HCT116 (cell line): ENCODE measurements at regions not wholly inside any gene's neighbourhood (a gene's known extent, or its start where the extent isn't known, plus 50 kb on each side); places are given as distances from the start of the nearest gene placed in this dataset.

ENCODE experiments used
- ATAC-seq: fragments of 200-7000 bp; cut with Tn5 transposase; 2 replicates; pipeline ENCODE4 v1.9.1; 2020; ENCODE audit warnings: mild to moderate bottlenecking, moderate library complexity
- BruUV-seq: library from RNA; stranded (reverse); fragments of 400-500 nt; replicated peaks from 2 replicates; lab custom pipeline; 2021; lab: Mats Ljungman, UMichigan
- CTCF ChIA-PET: fragments of 300-600 bp; sonication (Branson Sonifier 250); formaldehyde crosslinking; loops from one replicate; lab custom pipeline; 2021; ENCODE audit warnings: antibody characterized with exemption; lab: Charles Lee
- POLR2A ChIA-PET: fragments of 300-600, 350-600 bp; sonication (Branson Sonifier 250); formaldehyde crosslinking; loops from one replicate; lab custom pipeline; 2021; ENCODE audit warnings: antibody characterized with exemption; lab: Charles Lee
- RAD21 ChIA-PET, 2 experiments: fragments of 300-600 bp; sonication (Branson Sonifier 250); formaldehyde crosslinking; loops; one replicate each; lab custom pipeline; 2023; ENCODE audit warnings: low total read pairs in 2 of 2; ENCODE audit not compliant: uncharacterized antibody in 2 of 2, unreplicated experiment in 2 of 2, low non-redundant PET in 1 of 2; lab: Charles Lee
- DNase-seq: peaks from one replicate; pipeline ENCODE4 v3.0.0-alpha.2; 2010; ENCODE audit warnings: low read depth, low spot score
- H2AFZ ChIP-seq: fragments of 200-600 bp; shearing (Covaris generic), sonication (generic); 2 replicates; pipeline ENCODE4 v1.6.1; 2017; ENCODE audit warnings: low read depth, mixed run types, mixed read lengths, antibody characterized with exemption, low read length; ENCODE audit not compliant: poor library complexity, severe bottlenecking
- H3K27ac ChIP-seq: 2 replicates; pipeline ENCODE4 v1.5.1; 2012; ENCODE audit warnings: low read depth, low read length
- H3K27me3 ChIP-seq: fragments of 200-600 bp; sonication (generic); 2 replicates; pipeline ENCODE4 v1.6.1; 2016; ENCODE audit warnings: mixed run types, low read length, mixed read lengths; ENCODE audit not compliant: insufficient read depth
- H3K36me3 ChIP-seq, 2 experiments: fragments of 200-500 bp in 1 of 2; fragments of 200-600 bp in 1 of 2; sonication (Bioruptor generic) in 1 of 2; sonication (generic) in 1 of 2; 2 replicates each; pipeline versions ENCODE4 v1.5.1 to v1.6.1; 2014 to 2016; ENCODE audit warnings: low read length in 2 of 2, inconsistent platforms in 1 of 2, mixed read lengths in 1 of 2, mixed run types in 1 of 2; ENCODE audit not compliant: insufficient read depth in 2 of 2, control insufficient read depth in 1 of 2
- H3K4me1 ChIP-seq, 2 experiments: fragments of 200-600 bp in 1 of 2; sonication (generic) in 1 of 2; 2 replicates each; pipeline versions ENCODE4 v1.5.1 to v1.6.1; 2012 to 2017; ENCODE audit warnings: low read length in 2 of 2, inconsistent platforms in 1 of 2, mild to moderate bottlenecking in 1 of 2, mixed read lengths in 1 of 2, mixed run types in 1 of 2, moderate library complexity in 1 of 2; ENCODE audit not compliant: insufficient read depth in 2 of 2, control insufficient read depth in 1 of 2
- H3K4me2 ChIP-seq: fragments of 200-600 bp; sonication (generic); 2 replicates; pipeline ENCODE4 v1.6.1; 2017; ENCODE audit warnings: mixed run types, low read length, mixed read lengths
- H3K4me3 ChIP-seq, 2 experiments: fragments of 200-600 bp in 1 of 2; sonication (generic) in 1 of 2; replicated peaks in 1 of 2; 2 replicates each; pipeline ENCODE4 v1.5.1; 2011 to 2016; ENCODE audit warnings: low read length in 2 of 2, control low read depth in 1 of 2, low read depth in 1 of 2, mild to moderate bottlenecking in 1 of 2, mixed read lengths in 1 of 2, mixed run types in 1 of 2
- H3K79me2 ChIP-seq: fragments of 200-600 bp; sonication (generic); 2 replicates; pipeline ENCODE4 v1.6.1; 2017; ENCODE audit warnings: mild to moderate bottlenecking, mixed run types, low read length, moderate library complexity, mixed read lengths; ENCODE audit not compliant: insufficient read depth
- H3K9ac ChIP-seq: fragments of 200-600 bp; sonication (generic); 2 replicates; pipeline ENCODE4 v1.6.1; 2016; ENCODE audit warnings: low read length, mixed read lengths
- H3K9me2 ChIP-seq: fragments of 200-600 bp; sonication (generic), shearing (Covaris generic); 2 replicates; pipeline ENCODE4 v1.6.1; 2017; ENCODE audit warnings: mixed run types, mild to moderate bottlenecking, moderate library complexity; ENCODE audit not compliant: insufficient read depth
- H3K9me3 ChIP-seq, 2 experiments: fragments of 200-500 bp in 1 of 2; fragments of 200-600 bp in 1 of 2; sonication (Bioruptor generic) in 1 of 2; sonication (generic) in 1 of 2; 2 replicates each; pipeline ENCODE4 v1.6.1; 2014 to 2017; ENCODE audit warnings: low read length in 2 of 2, mixed read lengths in 2 of 2, inconsistent platforms in 1 of 2, low read depth in 1 of 2, mild to moderate bottlenecking in 1 of 2, mixed run types in 1 of 2, moderate library complexity in 1 of 2; ENCODE audit not compliant: control insufficient read depth in 1 of 2, insufficient read depth in 1 of 2
- H4K20me1 ChIP-seq: fragments of 200-600 bp; sonication (generic), shearing (Covaris generic); 2 replicates; pipeline ENCODE4 v1.6.1; 2017; ENCODE audit warnings: mixed run types, mild to moderate bottlenecking, moderate library complexity; ENCODE audit not compliant: insufficient read depth
- CBX3 ChIP-seq: IDR thresholded peaks from 2 replicates; pipeline ENCODE4 v1.6.1; 2012; ENCODE audit warnings: low read depth
- CEBPB ChIP-seq: IDR thresholded peaks from 2 replicates; pipeline ENCODE4 v1.6.1; 2012; ENCODE audit warnings: low read depth
- CTCF ChIP-seq, 3 experiments: fragments of 200-600 bp in 1 of 3; sonication (generic) in 1 of 3; IDR thresholded peaks in 2 of 3; conservative IDR thresholded peaks in 1 of 3; 2 replicates each; pipeline ENCODE4 v1.5.1; 2012 to 2017; ENCODE audit warnings: low read depth in 2 of 3, low read length in 2 of 3, antibody characterized with exemption in 1 of 3, borderline replicate concordance in 1 of 3, control low read depth in 1 of 3, mild to moderate bottlenecking in 1 of 3, mixed read lengths in 1 of 3, mixed run types in 1 of 3, moderate library complexity in 1 of 3; ENCODE audit not compliant: insufficient read depth in 1 of 3
- ELF1 ChIP-seq: IDR thresholded peaks from 2 replicates; pipeline ENCODE4 v1.6.1; 2012; ENCODE audit warnings: low read depth, borderline replicate concordance
- EZH2 ChIP-seq: fragments of 200-600 bp; sonication (generic); IDR thresholded peaks from 2 replicates; pipeline ENCODE4 v1.6.1; 2017; ENCODE audit warnings: antibody characterized with exemption, mixed run types
- EZH2phosphoT487 ChIP-seq: fragments of 200-600 bp; IDR thresholded peaks from 2 replicates; pipeline ENCODE4 v1.6.1; 2018; ENCODE audit warnings: antibody characterized with exemption, borderline replicate concordance
- FOSL1 ChIP-seq: IDR thresholded peaks from 2 replicates; pipeline ENCODE4 v1.6.1; 2012; ENCODE audit warnings: low read depth
- JUND ChIP-seq: IDR thresholded peaks from 2 replicates; pipeline ENCODE4 v1.6.1; 2012
- POLR2AphosphoS5 ChIP-seq: IDR thresholded peaks from 2 replicates; pipeline ENCODE4 v1.6.1; 2011; ENCODE audit warnings: mild to moderate bottlenecking, low read depth, low read length, moderate library complexity
- RAD21 ChIP-seq: IDR thresholded peaks from 2 replicates; pipeline ENCODE4 v1.6.1; 2012; ENCODE audit warnings: low read depth, mild to moderate bottlenecking
- SIN3A ChIP-seq: IDR thresholded peaks from 2 replicates; pipeline ENCODE4 v1.6.1; 2012; ENCODE audit warnings: low read depth
- SP1 ChIP-seq: IDR thresholded peaks from 2 replicates; pipeline ENCODE4 v1.6.1; 2012; ENCODE audit warnings: low read depth
- SRF ChIP-seq: IDR thresholded peaks from 2 replicates; pipeline ENCODE4 v1.6.1; 2012; ENCODE audit warnings: low read depth
- YY1 ChIP-seq: IDR thresholded peaks from 2 replicates; pipeline ENCODE4 v1.6.1; 2011; ENCODE audit warnings: low read length, low read depth, moderate library complexity, mild to moderate bottlenecking; ENCODE audit not compliant: insufficient replicate concordance; ENCODE audit errors: extremely low read depth
- ZFX ChIP-seq: fragments of 450-650 bp; IDR thresholded peaks from 2 replicates; pipeline ENCODE4 v1.6.1; 2017
- ZNF274 ChIP-seq: fragments of 200-500 bp; sonication (Bioruptor generic); IDR thresholded peaks from 2 replicates; pipeline ENCODE4 v1.6.1; 2014; ENCODE audit warnings: mild to moderate bottlenecking, low read depth, low read length, inconsistent platforms
- intact Hi-C: fragments of 100-400 bp; cut with micrococcal nuclease; formaldehyde crosslinking; loops from 2 replicates; pipeline ENCODE4 v1.10.0; 2022
- TF ChIP-seq, protein P1 (sequence below): IDR thresholded peaks from 2 replicates; pipeline ENCODE4 v1.6.1; 2012
- TF ChIP-seq, protein P2 (sequence below): IDR thresholded peaks from 2 replicates; pipeline ENCODE4 v1.6.1; 2012; ENCODE audit warnings: low read depth
- TF ChIP-seq, protein P3 (sequence below): IDR thresholded peaks from 2 replicates; pipeline ENCODE4 v1.6.1; 2012

DNA sequence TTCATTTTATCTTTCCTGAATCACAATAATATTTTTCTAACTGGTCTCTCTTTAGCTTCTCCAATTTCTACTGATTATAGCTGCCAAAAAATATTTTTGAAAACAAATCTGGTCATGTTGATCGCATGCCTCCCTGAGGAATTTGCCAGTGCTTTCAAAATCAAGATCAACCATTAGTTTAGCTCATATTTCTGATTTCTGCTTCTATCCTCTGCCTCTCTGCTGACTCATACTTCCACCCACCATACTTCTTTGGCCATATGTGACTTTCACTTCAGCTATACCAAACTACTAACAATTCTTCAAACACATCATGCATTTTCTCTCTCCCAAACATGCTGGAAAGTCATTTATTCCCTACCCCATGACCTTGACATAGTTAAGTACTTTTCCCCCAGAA, 636.5 kb downstream of the TLE1 start:
- Histone ChIP-seq H3K27ac (no peak overlapping the region), H3K36me3 (no peaks in the 10 kb centered on the region), H3K4me2 (no peak overlapping the region)
- no peak for DNase-seq
- TF ChIP-seq, protein P1, sequence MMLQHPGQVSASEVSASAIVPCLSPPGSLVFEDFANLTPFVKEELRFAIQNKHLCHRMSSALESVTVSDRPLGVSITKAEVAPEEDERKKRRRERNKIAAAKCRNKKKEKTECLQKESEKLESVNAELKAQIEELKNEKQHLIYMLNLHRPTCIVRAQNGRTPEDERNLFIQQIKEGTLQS, result no peak
- TF ChIP-seq, protein P2, sequence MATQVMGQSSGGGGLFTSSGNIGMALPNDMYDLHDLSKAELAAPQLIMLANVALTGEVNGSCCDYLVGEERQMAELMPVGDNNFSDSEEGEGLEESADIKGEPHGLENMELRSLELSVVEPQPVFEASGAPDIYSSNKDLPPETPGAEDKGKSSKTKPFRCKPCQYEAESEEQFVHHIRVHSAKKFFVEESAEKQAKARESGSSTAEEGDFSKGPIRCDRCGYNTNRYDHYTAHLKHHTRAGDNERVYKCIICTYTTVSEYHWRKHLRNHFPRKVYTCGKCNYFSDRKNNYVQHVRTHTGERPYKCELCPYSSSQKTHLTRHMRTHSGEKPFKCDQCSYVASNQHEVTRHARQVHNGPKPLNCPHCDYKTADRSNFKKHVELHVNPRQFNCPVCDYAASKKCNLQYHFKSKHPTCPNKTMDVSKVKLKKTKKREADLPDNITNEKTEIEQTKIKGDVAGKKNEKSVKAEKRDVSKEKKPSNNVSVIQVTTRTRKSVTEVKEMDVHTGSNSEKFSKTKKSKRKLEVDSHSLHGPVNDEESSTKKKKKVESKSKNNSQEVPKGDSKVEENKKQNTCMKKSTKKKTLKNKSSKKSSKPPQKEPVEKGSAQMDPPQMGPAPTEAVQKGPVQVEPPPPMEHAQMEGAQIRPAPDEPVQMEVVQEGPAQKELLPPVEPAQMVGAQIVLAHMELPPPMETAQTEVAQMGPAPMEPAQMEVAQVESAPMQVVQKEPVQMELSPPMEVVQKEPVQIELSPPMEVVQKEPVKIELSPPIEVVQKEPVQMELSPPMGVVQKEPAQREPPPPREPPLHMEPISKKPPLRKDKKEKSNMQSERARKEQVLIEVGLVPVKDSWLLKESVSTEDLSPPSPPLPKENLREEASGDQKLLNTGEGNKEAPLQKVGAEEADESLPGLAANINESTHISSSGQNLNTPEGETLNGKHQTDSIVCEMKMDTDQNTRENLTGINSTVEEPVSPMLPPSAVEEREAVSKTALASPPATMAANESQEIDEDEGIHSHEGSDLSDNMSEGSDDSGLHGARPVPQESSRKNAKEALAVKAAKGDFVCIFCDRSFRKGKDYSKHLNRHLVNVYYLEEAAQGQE, result no peak
- TF ChIP-seq, protein P3, sequence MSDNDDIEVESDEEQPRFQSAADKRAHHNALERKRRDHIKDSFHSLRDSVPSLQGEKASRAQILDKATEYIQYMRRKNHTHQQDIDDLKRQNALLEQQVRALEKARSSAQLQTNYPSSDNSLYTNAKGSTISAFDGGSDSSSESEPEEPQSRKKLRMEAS, result no peak
- TF ChIP-seq ZFX (no peak), ZNF274 (no peak), RAD21 (no peak), EZH2phosphoT487 (no peak), POLR2AphosphoS5 (no peak), FOSL1 (no peak), SP1 (no peak), YY1 (no peak), CEBPB (no peak), ELF1 (no peak), CBX3 (no peak), CTCF (IDR thresholded peaks at IDR 0.05 in 2 of 3, conservative IDR thresholded peaks at IDR 0.05 in 1 of 3; ENCODE audit: borderline replicate concordance in 1 of 3, insufficient read depth in 1 of 3, low read depth in 2 of 3, low read length in 2 of 3) (no peak), SIN3A (no peak), JUND (no peak), SRF (no peak), EZH2 (no peak)
- TF ChIP-seq, all 23 proteins: peak for 0
- H3K9me2 ChIP-seq, result no peaks in the 10 kb centered on the region
- intact Hi-C loops, result no loop called here
- ChIA-PET CTCF (no interaction called here), RAD21 (no interaction called here), POLR2A (no interaction called here)
- no peaks in the 10 kb centered on the region for H4K20me1 ChIP-seq
- no peak overlapping the region for H3K9ac ChIP-seq
- no peaks in the 10 kb centered on the region for H3K4me1 ChIP-seq
- no peaks in the 10 kb centered on the region for H3K79me2 ChIP-seq
- H2AFZ ChIP-seq, result no peak overlapping the region
- BruUV-seq, result no TSS peak
- no peaks in the 10 kb centered on the region for H3K27me3 ChIP-seq
- H3K4me3 ChIP-seq, result no peak overlapping the region
- H3K9me3 ChIP-seq, result no peaks in the 10 kb centered on the region; a peak in 1 of 4 replicates
- no peak for ATAC-seq
